Neural cell (in vitro differentiated cells): ENCODE measurements at regions not wholly inside any gene's neighbourhood (a gene's known extent, or its start where the extent isn't known, plus 50 kb on each side); places are given as distances from the start of the nearest gene placed in this dataset.

ENCODE experiments used
- EP300 ChIP-seq: fragments of 450-650 bp; conservative IDR thresholded peaks from 2 replicates; pipeline ENCODE4 v1.6.1; 2014; ENCODE audit warnings: antibody characterized with exemption, mild to moderate bottlenecking, moderate library complexity; ENCODE audit not compliant: poor library complexity, severe bottlenecking
- POLR2AphosphoS5 ChIP-seq: IDR thresholded peaks from 2 replicates; pipeline ENCODE4 v1.6.1; 2012
- SMC3 ChIP-seq: fragments of 450-650 bp; conservative IDR thresholded peaks from 2 replicates; pipeline ENCODE4 v1.6.1; 2014; ENCODE audit warnings: antibody characterized with exemption, mild to moderate bottlenecking, moderate library complexity; ENCODE audit not compliant: poor library complexity
- TAF1 ChIP-seq: IDR thresholded peaks from 2 replicates; pipeline ENCODE4 v1.6.1; 2012; ENCODE audit warnings: low read depth
- TF ChIP-seq, protein P1 (sequence below): IDR thresholded peaks from 2 replicates; pipeline ENCODE4 v1.6.1; 2012; ENCODE audit warnings: borderline replicate concordance
- TF ChIP-seq, protein P2 (sequence below): fragments of 450-650 bp; IDR thresholded peaks from 2 replicates; pipeline ENCODE4 v1.5.1; 2014; ENCODE audit warnings: antibody characterized with exemption, mild to moderate bottlenecking, moderate library complexity; ENCODE audit not compliant: poor library complexity, severe bottlenecking

DNA sequence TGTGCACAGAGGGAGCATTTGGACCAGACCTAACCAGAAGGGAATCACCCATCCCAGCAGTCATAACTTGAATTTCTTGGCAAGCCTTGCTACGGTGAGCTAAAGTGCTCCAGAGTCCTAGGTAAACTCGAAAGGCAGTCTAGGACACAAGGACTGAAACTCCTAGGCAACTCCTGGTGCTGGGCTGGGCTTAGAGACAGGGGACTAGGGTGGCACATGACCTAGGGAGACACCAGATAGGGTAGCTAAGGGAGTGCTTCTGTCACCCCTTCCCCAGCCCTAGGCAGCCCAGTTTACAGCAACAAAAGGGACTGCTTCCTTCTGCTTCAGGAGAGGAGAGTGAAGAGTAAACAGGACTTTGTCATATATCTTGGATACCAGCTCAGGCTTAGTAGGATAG is 256.4 kb upstream of the ARHGEF26 start:
- TF ChIP-seq SMC3 (no peak), POLR2AphosphoS5 (no peak), TAF1 (no peak), EP300 (no peak)
- TF ChIP-seq, protein P1, sequence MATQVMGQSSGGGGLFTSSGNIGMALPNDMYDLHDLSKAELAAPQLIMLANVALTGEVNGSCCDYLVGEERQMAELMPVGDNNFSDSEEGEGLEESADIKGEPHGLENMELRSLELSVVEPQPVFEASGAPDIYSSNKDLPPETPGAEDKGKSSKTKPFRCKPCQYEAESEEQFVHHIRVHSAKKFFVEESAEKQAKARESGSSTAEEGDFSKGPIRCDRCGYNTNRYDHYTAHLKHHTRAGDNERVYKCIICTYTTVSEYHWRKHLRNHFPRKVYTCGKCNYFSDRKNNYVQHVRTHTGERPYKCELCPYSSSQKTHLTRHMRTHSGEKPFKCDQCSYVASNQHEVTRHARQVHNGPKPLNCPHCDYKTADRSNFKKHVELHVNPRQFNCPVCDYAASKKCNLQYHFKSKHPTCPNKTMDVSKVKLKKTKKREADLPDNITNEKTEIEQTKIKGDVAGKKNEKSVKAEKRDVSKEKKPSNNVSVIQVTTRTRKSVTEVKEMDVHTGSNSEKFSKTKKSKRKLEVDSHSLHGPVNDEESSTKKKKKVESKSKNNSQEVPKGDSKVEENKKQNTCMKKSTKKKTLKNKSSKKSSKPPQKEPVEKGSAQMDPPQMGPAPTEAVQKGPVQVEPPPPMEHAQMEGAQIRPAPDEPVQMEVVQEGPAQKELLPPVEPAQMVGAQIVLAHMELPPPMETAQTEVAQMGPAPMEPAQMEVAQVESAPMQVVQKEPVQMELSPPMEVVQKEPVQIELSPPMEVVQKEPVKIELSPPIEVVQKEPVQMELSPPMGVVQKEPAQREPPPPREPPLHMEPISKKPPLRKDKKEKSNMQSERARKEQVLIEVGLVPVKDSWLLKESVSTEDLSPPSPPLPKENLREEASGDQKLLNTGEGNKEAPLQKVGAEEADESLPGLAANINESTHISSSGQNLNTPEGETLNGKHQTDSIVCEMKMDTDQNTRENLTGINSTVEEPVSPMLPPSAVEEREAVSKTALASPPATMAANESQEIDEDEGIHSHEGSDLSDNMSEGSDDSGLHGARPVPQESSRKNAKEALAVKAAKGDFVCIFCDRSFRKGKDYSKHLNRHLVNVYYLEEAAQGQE = no peak
- TF ChIP-seq, protein P2, sequence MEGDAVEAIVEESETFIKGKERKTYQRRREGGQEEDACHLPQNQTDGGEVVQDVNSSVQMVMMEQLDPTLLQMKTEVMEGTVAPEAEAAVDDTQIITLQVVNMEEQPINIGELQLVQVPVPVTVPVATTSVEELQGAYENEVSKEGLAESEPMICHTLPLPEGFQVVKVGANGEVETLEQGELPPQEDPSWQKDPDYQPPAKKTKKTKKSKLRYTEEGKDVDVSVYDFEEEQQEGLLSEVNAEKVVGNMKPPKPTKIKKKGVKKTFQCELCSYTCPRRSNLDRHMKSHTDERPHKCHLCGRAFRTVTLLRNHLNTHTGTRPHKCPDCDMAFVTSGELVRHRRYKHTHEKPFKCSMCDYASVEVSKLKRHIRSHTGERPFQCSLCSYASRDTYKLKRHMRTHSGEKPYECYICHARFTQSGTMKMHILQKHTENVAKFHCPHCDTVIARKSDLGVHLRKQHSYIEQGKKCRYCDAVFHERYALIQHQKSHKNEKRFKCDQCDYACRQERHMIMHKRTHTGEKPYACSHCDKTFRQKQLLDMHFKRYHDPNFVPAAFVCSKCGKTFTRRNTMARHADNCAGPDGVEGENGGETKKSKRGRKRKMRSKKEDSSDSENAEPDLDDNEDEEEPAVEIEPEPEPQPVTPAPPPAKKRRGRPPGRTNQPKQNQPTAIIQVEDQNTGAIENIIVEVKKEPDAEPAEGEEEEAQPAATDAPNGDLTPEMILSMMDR = no peak
